NCI-H446 treated with DMSO at 0.1 percent for 48 hours (cell line): ENCODE measurements at regions not wholly inside any gene's neighbourhood (a gene's known extent, or its start where the extent isn't known, plus 50 kb on each side); places are given as distances from the start of the nearest gene placed in this dataset.
"Not testable (repeated sequence)": the region's sequence is repeated elsewhere in the genome, so short reads cannot be mapped to it uniquely, and the experiment has no call there.

Source experiments
- DNase-seq: peaks from one replicate; lab custom pipeline; 2025; lab: John Stamatoyannopoulos, UW

DNA sequence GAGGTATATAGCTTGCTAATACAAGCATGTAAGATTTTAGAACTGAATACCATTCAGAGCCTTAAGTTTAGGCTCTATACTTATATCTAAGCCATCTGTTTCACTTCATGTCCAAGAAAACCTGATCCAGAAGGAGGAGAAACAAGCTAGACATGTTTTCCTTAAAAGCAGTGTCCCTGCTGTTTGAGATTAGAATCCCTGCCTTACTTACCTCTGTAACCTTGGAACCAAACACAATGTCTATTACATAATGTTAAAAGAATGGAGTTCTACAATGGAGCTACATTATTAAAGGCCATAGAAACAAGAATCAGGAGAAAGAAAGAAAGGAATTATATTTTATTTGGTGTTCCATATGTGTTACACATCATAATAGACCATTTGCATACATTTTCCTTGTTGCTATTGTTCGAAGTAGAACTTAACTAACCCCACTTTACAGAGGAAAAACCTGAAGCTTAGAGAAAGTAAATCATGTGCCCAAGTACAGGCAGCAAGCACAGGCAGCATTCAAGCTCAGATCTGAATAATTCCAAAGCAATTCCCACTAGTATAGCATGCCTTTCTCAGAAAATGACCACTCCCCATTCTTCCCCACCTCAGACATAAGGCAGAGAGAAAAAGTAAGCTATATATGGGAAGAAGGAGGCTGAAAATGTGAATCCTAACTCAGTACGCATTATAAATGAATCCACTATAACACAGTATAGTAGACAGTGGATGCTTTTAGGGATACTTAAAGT, 380.1 kb upstream of the SPAG17 start:
- DNase-seq: no peak

DNA sequence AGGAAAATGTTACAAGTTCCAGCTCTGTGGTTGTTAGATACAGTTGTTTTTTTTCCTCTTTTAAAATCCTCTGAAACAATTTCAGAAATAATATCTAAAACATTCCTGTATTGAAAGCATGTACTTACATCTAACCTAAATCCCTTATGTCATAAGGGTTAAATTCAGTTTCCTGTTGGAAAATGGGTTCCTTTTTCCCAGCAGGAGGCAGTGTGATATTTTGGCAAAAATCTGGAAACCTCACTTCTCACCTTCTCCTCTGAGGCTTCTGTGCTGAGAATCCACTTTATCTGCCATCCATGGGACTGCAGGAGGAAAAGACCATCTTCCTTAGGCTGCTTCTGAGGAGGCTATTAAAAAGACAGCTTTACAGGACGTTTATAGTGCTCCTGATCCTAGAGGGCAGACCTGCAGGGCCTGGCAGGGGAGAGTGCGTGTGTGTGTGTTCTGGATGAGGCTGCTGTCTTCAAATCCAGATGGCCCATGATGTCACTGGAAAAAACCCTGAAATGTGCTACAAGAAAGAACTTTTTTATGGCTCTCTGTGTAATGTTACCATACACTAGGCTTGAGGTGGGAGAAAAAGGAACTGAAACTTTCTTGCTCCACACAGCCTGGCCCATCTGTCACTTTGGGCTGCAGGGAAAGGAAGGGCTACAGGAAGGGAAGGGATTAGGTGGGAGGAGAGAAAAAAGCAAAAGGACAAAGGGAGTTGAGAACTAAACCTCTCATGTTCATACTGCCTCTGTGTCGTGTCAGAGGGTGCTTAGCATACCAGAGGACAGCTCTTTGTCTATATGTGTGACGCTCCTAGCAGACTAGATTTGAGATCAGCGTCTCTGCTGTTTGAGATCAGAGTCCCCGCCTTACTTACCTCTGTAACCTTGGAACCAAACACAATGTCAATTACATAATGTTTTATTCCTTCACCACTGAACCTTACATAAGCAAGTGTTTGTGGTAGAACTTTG, 379.2 kb upstream of the SPAG17 start:
- DNase-seq: no peak

DNA sequence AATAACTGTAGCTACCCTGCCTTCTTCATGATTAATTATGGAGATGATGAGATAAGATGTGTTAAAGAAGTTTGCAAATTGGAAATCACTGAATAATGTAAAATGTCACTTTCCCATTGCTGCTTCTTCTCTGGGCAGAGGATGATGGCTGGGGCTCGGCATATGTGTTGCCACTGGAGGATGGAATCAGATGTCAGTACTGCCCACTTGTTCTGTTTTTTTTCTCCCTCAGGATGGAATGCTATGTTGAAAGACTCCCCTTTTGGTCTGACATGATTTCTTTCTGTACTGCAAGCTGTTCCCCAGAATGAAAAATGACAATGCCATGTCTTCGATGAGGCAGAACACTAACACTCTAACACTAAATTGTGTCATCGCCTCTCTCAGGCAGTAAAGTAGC, 373.9 kb upstream of the SPAG17 start:
- no peak for DNase-seq

DNA sequence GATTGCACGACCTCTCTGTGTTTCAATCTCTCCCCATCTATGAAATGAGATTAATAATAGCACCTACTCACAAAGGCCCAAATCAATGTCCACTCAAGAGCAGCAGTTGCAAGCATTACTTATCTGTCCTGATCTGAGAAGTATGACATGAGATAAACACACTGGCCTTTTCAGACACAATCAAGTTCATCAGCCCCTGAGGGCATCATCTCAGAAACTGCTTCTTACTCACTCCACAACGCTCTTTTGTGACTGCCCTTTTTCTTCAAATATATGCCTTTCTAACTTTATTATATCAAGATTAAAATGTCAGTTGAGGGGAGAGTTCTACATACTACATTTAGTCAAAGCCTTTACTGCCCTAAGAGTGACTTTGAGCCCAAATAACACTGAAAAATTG, 371.9 kb upstream of the SPAG17 start:
- no peak for DNase-seq

DNA sequence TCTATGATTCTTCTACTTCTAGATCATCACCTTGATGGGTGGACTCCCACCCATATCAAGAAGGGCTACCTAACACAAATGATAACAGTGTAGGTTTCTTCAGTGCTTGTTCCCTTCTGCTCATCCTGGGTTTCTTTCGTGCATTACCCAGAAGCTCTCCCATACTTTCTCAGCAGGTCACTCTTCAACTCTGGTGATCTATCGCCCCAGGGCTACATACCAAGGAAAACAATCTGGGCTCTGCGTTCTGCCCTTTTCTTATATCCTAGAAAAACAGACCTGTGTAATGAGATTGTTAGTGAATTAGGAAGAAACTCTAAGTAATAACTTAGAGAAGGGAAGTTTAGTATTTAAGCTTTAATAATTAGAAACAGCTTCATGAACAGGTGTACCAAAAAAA, 370.6 kb upstream of the SPAG17 start:
- DNase-seq: no peak

DNA sequence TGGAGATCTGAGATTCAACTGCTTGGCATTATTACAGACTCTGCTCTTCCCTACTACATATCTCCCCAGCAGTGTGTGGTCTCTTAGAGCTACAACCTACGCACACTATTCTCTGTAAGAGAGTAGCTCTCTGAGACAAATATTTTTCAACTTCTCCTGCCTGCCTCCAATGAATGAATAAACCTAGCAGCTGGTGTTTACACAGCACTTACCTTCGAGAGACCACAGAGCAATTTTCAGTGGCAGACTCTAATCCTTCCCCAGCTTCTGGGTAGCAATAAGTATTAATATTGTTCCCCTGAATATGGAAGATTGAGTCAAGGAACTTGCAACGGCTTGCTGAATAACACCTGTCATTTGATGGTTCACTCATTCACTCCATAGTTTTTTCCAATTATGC, 350.9 kb upstream of the SPAG17 start:
- no peak for DNase-seq

DNA sequence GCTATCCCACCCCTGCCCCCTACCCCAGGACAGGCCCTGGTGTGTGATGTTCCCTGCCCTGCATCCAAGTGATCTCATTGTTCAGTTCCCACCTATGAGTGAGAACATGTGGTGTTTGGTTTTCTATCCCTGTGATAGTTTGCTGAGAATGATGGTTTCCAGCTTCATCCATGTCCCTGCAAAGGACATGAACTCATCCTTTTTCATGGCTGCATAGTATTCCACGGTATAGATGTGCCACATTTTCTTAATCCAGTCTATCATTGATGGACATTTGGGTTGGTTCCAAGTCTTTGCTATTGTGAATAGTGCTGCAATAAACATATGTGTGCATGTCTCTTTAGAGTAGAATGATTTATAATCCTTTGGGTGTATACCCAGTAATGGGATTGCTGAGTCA, 326.9 kb upstream of the SPAG17 start:
- DNase-seq: not testable (repeated sequence)

DNA sequence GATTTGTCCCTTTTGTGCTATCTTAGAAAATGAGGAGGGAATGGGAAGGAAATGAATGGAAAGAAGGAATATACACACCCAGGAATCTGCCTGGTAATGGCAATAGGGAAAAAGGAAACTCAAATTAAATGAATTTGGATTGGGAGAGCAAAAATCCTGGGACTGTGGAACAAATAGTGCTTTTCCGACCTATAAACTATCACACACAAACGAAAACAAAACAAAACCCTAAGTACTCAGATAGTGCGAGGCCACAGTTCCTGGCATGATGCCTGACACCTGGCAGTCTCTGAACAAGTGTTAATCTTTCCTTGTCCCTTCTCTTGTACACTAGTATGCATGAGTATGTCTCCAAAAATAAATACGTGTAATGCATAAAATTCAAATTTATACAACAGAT, 319.8 kb upstream of the SPAG17 start:
- DNase-seq: no peak

DNA sequence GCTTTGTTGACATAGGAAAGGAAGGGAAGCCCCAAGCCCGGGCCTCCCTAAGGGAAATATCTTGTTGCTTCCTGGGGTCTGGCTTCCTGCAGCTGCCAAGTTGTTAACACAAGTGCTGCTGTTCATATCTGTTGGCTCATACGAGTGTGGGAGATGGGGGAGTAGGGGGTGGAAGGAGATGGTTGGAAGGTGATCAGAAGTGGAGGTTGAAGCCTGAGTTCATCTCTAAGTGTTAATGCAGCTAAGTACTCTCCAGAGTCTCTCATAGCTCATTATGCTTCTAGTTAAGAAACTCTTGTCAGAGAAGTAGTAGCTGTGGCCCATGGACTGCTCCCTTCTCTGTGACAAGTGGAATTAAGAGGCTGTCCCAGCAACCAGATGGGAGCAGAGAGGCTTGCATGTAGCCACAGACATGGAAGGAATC, 319.2 kb upstream of the SPAG17 start:
- DNase-seq: no peak

DNA sequence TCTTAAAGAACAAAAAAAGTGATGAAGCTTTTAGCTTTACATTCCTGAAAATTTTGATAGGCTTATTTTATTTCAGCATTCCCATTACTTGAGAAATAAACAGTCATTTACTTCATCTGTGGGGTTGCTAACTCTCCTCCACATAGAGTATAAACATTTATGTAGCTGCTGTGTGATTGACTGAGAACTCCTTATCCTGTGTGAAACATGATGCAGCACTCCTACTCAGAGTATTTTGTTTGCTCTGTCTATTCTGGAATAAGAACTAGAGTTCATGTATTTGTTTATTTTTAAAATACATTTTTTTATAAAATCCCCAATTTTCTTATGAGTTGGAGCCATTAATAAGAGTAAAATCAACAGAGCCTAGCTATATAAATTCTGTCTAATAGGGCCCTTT, 318.7 kb upstream of the SPAG17 start:
- no peak for DNase-seq

DNA sequence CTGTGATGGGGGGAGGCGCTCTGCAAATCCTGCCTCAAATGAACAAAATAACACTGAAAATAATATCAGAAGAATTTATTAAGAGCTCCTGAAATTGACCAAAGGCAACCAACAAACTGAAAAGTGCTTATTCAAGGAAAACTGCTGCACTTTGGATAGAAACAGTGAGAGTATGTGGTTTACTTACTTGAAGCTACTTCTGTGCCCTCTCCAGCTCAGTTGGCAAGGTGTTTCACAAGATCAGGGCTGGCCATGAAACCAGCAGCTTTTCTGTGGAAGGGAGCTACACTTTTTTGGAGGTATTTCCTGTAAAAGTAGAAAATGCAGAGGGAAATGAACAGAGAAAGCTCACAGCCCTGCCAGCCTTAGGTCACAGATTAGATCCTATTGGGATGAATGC, 310.0 kb upstream of the SPAG17 start:
- DNase-seq: no peak

DNA sequence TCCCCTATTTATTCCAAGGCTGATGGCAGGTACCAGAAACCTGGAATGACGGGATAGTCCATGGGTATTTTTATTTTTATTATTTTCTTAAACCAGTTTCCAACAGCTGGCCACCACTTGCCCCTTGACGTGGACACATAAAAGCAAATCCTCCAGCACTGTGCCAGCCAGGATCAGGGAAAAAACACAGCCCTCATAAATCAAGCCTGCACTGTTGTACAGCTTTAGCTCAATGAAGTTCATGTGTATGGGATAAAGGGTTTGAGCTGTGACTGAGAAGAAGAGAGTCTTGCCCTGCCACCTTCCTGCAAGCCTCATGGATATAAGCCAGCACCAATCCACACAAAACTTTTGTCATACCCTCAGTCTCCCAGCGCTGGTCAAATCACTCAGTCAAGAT, 303.8 kb upstream of the SPAG17 start:
- no peak for DNase-seq

DNA sequence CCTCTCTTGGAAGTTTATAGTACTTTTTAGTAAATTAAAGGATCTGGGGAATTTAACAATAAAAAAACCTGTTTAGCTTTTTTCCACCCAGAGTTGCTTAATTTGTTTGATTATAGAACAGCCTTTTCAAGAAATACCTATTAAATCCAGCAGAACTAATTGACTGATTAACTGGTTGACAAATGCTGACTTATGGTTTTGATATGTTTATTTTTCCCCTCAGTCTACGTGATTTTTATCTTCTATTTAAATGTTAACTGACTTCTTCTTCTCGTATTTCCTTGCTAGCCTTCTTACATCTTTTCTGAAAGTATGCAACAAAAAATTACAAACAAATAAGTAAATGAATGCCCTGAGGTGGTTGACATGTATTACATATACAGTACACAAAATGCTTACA, 302.9 kb upstream of the SPAG17 start:
- DNase-seq: no peak

DNA sequence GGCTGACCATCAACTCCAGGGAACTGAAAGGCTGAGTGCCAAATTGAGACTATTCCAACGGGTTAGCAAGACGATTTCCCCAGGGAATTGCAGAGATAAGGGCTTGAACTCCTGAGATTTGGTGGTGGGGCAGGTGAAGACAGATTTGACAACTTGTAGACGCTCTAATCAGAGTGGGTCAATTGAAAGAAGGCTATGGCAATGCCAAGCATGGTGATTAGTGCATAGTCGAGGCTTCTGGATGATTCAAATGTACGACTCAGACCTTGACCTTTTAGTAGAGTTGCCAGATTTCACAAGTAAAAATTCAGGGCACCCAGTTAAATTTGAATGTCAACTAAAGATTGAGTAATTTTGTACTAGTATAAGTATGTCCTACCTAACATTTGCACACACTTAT, 302.1 kb upstream of the SPAG17 start:
- DNase-seq: no peak

DNA sequence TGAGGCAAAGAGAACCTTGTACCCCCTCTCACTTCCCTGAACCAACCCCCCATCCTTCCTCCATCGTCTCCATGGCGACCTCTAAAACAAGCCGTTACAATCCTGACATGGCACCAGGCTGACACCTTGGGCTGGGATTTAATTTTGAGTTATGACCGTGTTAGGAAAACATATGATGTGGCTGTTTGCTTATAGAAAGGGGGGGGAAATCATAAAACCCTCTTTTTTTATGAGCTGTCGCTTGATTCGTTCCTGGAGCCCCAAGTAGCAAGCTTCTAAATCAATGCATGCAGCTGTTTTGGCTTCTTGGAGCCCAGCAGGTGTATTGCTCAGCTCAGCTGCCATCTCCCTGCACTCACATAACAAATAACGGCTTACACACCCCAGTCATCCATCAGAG, 301.2 kb upstream of the SPAG17 start:
- no peak for DNase-seq

DNA sequence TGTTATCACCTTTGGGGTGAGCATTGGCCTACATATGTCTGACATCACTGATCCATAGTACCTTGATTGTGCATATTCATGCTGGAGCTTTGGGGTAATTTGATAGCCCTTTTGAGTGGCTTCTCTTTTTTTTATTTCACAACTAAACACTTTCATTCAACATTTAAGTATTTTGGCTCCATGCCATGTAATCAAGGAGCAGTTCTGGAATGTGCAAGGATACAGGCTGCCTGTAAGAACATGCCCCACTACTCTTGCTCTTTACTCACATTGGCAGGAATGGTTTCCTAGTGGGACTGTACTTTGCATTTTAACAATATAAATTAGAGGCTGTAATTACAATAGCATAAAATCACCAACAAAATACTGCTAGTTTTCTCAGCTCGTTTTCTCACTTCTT, 300.7 kb upstream of the SPAG17 start:
- no peak for DNase-seq

DNA sequence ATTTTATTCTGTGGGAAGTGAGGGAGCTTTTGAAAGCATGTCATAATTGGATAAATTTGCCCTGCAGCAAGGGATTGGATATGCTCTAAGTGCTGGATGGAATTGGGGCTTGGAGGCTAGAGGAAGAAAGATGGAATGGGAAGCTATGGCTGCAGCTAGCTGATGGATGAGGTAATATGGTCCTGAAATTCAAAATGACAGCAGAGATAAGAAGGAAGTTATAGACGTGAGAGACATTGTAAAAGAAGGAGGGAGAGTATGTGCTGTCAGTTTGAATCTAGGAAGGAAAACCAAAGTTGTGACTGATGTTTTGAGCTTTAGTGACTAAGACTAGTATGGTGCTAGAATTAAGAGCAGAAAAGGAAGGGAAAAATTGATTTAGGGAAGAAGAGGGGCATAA, 299.9 kb upstream of the SPAG17 start:
- DNase-seq: no peak

DNA sequence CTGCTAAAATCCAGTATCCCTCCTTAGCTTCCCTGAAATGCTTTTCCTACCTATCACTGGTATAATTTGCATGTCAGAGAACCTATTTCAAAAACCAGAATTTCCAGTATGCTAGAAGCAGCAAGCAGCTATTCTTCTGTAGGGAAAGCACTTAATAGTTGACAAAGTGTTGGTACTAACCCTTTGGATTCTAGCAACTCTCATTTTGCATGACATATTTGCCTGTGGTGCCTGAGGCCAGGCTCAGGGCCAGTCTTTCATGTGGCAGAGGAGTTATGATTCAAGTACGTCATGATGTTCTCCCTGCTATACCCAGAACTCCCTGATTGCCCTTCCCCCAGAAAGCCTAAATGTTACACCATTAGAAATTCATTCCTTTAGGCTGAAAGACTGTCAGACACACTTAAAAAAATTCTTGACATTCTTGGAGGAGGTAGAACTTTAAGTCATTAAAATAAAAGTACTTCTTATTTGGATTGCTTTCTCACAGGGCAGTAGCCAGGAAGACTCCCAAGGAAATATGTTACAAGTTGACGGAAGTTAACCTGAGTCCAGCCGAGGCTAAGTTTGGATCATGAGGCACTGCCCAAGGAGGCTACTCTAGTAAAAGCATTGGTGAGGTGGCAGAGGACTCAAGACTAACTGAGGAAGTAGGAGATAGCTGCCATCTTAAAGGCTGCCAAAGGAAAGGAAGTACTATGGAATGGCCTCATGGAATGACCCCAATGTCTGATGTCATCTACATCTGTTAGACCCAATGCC, 298.4 kb upstream of the SPAG17 start:
- no peak for DNase-seq

DNA sequence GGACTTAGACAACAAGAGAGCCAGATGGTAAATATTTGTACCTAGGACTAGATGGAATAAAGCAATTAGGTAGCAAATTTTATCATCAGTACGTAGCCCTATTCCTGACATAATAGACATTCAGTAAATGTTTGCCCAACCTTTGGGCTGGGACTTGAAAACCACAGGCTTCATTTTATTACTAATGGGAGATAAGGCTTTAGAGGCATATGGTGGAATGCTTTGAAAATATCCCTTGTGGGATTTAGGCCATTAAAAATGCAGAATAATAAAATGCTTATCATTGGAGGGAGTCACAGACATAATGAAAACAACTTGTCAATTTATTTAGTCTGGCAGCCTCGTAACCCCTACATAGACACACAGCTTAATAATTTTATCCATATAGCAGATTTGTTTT, 296.1 kb upstream of the SPAG17 start:
- DNase-seq: no peak

DNA sequence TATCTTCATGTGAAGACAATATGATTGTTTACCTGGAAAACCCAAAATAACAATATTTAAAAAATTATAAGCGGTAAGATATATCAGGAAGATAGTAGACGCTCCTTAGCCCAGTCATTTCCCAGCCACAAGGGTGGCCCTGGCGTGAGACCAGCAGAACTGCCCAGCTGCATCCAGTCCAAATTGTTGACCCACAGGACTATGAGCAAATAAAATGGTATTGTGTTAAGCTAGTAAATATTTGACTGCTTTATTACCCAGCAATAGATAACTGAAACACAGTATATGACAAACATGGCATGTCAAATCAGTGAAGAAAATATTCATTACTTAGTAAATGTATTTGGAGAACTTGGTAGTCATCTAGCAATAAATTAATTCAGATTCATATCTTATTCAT, 294.3 kb upstream of the SPAG17 start:
- no peak for DNase-seq

DNA sequence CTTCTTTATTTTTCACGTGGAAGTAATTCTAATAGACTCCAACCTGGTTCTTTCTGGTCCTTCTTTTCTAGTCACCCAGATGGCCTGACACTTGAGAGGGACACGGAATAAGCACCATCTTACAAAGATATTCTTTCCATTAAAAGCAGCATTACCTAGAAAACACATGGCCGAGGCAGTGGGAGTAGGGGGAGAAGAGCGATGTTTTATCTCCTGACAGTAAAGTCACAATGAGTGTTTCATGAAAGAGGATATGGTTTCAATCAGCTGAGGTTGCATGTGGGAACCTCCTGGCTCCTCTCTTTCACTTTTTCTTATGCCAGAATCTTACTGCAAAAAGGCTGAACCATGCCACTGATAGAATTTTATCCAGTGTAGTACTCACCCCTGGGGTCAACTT, 288.8 kb upstream of the SPAG17 start:
- DNase-seq: no peak

DNA sequence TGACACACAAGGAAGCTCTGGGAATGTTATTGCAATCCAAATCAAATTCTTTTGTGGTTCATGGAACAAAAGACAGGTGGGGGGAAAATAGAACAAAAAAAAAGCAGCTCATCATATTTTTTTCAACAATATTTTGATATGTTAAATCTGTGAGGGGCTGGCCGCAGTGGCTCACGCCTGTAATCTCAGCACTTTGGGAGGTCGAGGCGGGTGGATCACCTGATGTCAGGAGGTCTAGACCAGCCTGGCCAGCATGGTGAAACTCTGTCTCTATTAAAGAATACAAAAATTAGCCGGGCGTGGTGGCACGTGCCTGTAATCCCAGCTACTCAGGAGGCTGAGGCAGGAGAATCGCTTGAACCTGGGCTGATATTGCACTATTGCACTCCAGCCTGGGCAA, 279.4 kb upstream of the SPAG17 start:
- DNase-seq: not testable (repeated sequence)

DNA sequence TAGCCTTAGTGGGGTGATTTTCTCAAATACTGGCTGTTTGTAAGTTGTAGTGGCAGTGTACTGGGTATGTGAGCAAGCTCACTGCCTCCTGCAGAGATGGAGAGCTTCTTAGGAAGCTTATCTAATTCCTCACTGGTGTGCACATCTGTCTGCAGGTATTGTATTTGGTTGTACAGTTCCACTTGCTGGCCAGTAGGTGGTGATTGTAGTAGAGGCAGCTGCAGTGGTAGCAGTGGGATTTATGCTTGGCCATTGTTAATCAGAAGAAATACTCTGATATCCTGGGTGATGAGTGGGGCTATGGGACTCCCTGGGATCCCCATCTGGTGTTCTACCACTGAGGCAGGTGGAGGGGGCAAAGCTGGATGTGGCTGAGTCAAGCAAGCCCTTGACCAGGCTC, 276.1 kb upstream of the SPAG17 start:
- DNase-seq: no peak
